SK-N-MC (cell line): ENCODE measurements at regions not wholly inside any gene's neighbourhood (a gene's known extent, or its start where the extent isn't known, plus 50 kb on each side); places are given as distances from the start of the nearest gene placed in this dataset.

Experiments used
- EZH2 ChIP-seq: fragments of 200-600 bp; sonication (generic); IDR thresholded peaks from one replicate; pipeline ENCODE4 v1.6.1; 2017; ENCODE audit warnings: antibody characterized with exemption
- FOXP2 ChIP-seq: optimal IDR thresholded peaks from 2 replicates; pipeline ENCODE3; 2011; ENCODE audit warnings: mild to moderate bottlenecking, moderate library complexity; ENCODE audit not compliant: insufficient read depth; ENCODE audit errors: extremely low read length, control extremely low read depth
- POLR2AphosphoS5 ChIP-seq: IDR thresholded peaks from 2 replicates; pipeline ENCODE4 v1.6.1; 2012; ENCODE audit warnings: mild to moderate bottlenecking, low read depth, low read length, borderline replicate concordance

GRCh38 chr2:136572335-136572734 is 193.0 kb upstream of the THSD7B start:
- TF ChIP-seq EZH2: no peak
- no peak for TF ChIP-seq POLR2AphosphoS5
- no peak for TF ChIP-seq FOXP2
